ENCODE measurements at regions not wholly inside any gene's neighbourhood (a gene's known extent, or its start where the extent isn't known, plus 50 kb on each side); places are given as distances from the start of the nearest gene placed in this dataset.

DNA sequence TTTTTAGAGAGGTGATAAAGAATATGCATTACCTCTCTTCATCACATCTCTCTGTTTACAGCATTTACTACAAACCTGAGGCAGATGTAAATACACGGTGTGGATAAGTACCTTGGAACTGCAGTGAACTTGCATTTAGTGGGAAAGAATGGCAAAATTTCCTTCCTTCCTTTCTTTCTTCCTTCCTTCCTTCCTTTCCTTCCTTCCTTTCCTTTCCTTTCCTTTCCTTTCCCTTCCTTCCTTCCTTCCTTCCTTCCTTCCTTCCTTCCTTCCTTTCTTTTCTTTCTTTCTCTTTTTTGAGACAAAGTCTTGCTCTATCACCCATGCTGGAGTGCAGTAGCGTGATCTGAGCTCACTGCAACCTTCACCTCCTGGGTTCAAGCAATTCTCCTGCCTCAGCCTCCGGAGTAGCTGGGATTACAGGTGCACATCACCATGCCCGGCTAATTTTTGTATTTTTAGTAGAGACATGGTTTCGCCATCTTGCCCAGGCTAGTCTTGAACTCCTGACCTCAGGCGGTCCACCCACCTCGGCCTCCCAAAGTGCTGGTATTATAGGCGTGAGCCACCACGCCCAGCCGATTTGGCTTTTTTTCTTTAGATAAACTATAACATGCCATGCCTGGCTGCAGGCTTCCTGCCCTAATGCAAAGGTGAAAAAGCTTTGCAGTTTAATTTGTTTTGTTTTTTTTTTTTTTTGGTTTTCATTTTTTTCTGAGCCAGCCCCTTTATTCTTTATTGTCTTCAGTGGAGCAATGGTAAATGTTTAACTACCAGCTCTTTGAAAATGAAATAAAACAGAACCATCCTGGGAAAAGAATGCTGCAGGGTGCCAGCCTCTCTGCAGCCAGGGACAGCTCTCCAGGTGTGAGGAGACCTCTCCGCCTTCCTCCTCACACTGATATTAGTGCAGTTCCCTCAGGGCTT is 64.2 kb upstream of the NEDD9 start:
- DNase-seq (ENCODE audit: low read depth), result peak; percentile 65

DNA sequence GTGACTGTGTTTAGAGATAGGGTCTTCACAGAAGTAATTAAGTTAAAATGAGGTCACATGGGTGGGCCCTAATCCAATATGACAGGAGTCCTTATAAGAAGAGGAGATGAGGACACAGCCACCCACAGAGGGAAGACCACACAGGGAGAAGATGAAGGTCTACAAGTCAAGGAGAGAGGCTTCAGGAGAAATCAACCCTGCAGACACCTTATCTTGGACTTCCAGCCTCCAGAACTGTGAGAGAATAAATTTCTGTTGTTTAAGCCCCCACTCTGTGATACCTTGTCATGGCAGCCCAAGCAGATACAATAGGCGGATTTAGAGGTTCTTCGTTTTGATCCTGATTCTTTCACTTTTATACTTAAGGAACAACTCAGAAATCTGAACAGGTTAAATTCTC is 63.5 kb upstream of the NEDD9 start:
- no peak for DNase-seq (ENCODE audit: low read depth)

DNA sequence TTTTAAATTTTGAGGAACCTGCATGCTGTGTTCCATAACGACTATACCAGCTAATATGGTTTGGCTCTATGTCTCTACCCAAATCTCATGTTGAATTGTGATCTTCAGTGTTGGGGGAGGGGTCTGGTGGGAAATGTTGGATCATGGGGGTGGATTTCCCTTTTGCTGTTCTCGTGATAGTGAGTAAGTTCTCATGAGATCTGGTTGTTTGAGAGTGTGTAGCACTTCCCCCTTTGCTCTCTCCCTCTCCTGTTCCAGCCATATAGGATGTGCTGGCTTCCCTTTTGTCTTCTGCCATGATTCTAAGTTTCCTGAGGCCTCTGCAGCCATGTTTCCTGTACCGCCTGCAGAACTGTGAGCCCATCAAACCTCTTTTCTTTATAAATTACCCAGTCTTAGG is 61.8 kb upstream of the NEDD9 start:
- DNase-seq (ENCODE audit: low read depth), result no peak

DNA sequence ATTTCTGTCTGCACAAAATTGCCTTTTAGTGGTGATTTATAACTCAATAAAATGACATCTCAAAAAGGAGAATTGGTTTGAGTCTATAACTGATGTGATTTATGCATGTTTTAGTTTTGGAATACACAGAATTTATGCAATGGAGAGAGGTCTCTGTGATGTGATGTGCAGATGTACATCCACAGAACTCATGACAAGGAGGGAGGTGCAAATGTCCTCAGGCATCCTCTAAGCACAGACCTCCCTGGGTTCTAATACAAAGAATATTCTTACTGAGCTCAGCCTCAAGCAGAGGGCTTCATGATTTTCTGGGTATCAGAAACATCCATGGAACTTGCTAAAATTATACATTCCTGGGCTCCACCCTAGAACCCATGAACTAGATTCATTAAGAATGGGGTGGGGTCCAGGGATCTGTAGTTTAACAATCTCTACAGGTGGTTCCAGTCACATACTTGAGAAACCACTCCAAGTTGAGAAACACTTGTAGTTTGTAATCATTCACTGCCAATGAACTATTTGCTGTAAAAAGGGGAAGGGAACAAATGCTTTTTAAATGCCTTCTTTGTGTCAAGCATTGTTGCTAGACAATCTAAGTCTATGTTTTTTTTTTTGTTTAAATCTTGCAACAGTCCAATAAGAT is 60.2 kb upstream of the NEDD9 start:
- peak; percentile 38 for DNase-seq (ENCODE audit: low read depth)

DNA sequence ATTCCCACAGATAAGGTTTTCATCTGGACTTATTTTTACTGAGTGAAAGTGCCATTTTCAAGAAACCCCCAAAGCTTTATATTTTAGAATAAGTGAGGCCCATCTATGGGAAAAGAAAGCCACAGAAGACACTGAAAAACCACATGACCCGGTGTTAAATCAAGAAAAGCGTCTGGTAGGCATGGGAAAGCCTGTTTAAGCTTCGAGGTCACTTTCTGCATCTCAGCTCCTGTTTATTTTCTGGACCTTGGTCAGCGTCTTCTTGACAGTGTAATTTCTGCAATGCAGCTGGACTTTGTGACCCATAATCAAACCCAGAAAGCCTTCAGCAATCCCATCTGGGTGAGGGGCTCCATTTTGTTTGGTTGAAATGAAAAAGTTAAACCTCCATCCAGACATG is 59.6 kb upstream of the NEDD9 start:
- DNase-seq (ENCODE audit: low read depth), result no peak

DNA sequence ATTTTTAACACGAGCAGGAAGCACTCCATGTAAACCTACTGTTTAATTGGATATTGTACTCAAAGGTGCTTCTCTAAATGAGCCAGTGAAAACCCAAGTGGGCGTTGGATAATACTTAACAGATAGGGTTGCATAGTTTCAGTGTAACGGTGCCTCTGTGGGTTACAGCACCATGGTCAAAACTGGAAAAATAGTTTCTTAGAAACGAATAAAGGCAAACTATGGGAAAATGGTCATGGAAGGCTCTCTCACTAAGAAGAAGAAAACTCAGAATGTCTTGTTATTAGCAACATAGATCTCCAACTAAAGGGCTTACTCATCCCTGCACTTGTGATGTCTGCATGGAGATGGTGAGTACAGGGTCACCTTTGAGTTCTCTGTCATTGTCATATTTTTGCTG is 59.1 kb upstream of the NEDD9 start:
- no peak for DNase-seq (ENCODE audit: low read depth)

DNA sequence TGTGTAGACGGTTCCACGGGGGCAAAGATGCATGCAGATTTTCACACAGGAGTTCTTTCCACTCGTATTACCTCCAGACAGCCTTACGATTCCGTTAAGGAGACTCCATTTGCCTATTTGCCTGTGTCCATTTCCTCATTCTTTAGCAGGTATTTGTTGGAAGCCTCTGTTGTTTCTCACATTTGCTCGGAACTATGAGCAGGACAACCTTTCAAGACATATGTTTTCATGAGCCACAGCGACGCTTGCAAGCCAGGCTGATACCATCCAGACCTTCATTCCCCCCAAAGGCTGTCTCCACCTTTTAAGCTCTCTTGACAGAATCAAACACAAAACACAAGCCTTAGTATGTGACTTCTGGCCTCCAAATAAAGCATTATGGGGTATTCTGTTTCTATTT is 57.6 kb upstream of the NEDD9 start:
- DNase-seq (ENCODE audit: low read depth), result no peak

DNA sequence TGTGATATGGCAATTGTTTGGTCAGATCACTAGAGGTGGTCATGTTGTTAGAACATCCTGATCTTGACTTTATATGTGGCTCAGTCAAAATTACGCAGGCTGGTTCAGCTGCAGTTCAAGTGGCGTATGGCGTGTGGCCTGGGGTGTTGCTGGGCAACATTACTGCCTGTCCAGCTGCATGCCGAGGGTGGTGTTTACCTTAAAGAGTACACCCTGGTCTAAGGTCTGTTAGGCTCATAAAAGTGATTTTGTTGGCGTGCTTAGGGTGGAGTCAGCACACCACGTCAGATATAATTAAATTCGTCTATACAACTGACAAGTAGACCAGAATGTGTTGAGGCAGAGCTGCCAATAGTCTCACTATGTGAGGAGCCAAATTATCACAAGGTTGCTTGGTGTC is 55.6 kb upstream of the NEDD9 start:
- DNase-seq (ENCODE audit: low read depth), result no peak

DNA sequence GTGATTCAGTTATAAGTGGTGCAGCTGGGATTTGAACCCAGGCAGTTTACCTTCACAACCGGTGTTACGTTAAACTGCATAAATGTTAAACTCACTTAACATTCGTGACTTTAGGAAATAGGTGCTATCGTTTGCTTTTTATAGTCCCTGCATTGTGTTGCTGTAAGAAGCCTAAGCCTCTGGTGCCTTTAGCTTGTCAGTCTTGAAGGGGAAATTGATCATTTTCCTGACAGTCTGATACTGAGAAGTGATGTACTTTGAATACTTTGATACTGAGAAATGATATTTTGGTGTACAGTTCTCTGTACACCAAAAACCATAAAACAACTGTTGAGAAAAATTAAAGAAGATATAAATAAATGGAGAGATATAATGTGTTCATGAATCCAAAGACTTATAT is 52.5 kb upstream of the NEDD9 start:
- no peak for DNase-seq (ENCODE audit: low read depth)

DNA sequence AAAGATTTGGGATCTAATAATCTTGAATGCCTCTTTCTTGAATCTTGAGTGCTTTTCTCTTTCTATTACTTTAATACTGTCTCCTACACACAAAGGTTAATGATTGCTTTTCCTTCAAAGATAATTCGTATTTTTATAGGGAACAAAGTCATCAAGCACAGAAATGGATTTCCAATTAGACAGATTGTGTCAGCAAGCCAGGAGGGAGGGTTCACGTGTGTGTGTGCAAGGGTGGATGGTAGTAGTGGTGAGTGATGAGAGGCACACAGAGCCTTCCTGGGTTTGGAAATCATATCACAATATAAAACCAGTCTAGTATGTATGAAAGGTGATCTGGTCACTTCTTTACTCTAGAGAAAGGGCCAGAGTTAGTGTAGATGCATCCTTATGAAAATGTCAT is 51.2 kb upstream of the NEDD9 start:
- no peak for DNase-seq (ENCODE audit: low read depth)

DNA sequence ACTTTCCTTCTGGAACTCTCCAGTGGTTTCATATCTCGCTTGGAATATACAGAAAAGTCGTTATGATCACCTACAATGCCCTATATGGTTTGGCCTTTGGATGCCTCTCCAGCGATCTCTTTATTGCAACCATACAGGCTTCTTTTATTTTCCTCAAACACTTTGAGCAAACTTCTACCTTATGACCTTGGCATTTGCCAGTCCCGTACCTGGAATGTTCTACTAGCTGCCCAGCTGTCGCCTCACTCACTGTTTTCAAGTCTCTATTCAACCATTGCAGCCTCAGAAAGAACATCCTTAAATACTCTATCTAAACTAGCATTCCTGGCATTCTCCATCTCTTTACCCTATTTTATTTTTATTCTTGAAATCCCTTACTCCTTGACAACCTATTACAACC is 50.4 kb upstream of the NEDD9 start:
- no peak for DNase-seq (ENCODE audit: low read depth)

Data from renal cortical epithelial cell (primary cell).